ENCODE measurements at regions not wholly inside any gene's neighbourhood (a gene's known extent, or its start where the extent isn't known, plus 50 kb on each side); places are given as distances from the start of the nearest gene placed in this dataset.

- DNase-seq = no peak
Observed at GRCh38 chr1:5711956-5712645, 280.1 kb downstream of the NPHP4 start.

DNA sequence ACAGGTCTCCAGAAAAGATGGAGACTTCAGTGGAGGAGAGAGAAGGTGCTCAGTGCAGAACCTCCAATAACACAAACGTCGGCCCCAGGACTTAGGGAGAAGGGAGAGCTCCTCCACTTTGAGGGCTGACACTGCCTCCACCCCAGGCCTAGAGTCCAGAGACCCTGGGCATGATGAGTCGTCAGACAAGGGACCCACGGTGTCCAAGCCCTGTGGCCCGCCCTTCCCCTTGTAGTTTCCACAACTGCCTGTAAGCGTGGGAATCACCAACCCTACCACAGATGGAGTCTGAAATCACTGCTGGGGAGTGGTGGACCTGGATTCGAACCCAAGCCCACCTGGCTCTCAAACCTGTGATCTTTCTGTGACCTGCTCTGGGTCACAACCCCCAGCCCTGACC is 281.1 kb downstream of the NPHP4 start:
- no peak for DNase-seq

GRCh38 chr1:5709976-5710375 is 282.2 kb downstream of the NPHP4 start:
- no peak for DNase-seq

DNA sequence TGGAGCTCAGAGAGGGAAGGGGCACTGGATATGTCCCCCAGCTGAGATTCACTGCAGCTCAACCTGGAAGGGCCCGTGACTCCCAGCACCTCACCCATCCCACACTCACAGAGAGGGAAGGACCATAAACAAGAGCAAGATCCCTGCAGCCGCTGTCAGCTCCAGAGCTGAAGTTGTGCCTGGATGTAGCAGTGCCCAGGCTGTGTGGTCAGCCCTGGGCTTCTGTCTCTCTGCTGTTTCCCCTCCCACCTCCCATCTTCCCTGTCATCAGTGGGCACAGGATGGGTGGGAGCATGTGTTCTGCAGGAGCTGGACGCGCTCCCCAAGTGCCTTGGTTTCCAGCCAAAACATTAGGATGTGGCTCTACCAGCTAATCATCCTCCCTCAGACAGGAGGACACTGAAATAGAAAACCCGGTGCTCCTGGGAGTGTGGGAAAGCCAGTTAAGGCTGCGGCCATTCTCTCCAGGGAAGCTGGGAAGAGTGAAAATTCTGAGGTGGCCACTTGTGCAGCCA is 282.7 kb downstream of the NPHP4 start:
- no peak for DNase-seq

DNA sequence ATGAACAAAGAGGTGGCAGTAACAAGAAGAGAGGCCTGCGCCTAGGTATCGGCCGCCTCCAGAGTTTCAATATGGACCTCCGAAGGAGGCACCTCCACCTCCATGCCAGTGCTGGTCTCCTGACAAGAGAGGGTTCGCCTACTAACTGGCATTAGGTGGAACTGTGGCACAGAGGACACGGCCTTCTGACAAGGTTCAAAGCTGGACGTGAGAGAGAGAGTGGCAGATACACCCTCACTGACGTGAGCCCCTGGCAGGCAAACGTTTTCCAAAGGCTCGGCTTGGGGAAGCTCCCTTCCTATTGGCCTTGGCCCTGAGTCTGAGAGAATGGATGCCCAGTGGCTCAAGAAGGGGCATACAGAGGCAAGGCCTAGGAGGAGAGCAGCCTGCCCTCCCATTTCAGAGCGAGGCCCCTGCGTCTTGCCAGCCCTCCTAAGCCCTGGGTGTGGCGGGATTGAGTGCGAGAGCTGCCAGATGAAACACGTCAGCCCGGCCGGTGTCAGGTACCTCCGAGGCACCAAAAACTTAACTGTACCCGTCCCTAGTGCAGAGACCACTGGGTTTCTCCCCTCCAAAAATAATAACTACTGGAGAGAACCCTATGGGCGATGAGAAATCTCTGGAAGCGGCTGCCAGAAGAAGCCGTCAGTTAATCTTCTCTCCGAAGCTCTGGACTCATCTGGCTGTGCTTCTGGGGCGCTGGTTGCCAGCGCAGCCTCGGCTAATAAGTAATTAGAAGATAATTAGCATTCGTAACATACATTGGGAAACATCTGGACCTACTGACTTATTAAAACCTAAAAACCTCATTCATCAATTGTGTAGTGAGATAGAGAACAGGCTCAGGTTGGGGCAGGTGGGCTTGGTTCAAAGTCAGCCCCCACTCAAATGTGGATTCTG is 283.6 kb downstream of the NPHP4 start:
- DNase-seq = no peak

- no peak for DNase-seq
Observed at GRCh38 chr1:5707566-5708345, 284.5 kb downstream of the NPHP4 start.

- no peak for DNase-seq
Observed at GRCh38 chr1:5706239-5706638, 286.0 kb downstream of the NPHP4 start.

DNA sequence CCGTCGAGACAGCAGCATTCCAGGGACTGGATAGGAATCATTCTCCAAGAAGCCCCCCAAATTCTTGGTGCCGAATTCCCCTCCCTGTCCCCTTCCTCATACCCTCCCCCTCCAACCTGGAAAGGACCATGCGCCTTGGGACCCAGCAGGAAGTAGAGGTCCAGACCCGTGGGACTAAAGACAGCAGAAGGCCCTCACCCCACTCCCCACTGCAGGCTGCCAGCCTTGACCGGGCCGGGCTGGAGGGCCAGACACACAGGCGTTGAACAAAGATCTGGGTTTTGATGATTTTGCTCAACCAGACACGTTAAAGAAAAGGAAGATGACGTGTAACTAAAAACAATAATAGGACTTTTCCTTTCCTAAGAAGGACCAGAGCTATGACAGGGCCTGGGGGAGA is 286.5 kb downstream of the NPHP4 start:
- no peak for DNase-seq

DNA sequence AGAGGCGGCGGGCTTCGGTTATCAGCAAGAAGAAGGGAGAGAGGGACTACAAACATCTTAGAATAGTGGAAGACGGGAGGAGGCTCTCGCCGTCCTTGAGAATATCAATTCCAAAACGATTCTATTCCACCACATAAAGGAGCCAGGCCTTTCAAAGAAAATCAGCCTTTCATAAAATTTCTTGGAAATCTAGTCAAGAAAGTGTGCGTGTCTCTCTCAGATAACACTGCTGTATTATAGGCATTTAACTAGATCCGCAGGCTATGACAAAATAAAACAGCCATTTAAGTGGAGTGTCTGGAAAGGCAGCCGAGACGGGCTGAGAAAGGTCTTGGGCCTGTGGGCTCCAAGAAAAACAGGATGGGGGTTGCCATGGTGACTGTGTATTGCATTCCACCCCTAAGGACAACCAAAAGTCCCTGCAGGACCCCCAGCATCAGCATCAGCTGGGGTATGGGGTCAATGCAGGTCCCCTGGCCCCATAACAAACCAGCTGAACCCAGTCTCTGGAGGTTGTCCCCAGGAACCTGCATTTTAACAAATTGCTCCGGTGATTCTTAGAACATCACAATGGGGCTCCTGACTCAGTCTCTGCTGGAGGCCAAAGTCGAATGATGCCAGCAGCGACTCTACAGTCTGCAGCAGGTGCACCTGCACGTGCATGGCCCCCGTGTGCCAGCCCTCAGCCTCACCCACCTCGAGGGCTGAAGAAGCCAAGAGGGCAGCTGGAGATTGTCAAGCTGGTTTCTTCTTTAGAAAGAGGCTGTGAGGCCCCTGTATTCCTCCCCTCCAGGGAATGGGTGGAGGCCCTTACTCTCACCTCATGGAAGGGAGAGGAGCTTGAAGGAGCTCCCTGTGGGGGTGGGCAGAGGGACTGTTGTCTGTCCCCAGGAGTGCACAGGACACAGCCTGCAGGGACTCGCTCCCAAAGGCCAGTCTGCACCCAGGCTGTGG is 287.4 kb downstream of the NPHP4 start:
- no peak for DNase-seq

- DNase-seq = no peak
Observed at GRCh38 chr1:5701642-5702041, 290.6 kb downstream of the NPHP4 start.

DNA sequence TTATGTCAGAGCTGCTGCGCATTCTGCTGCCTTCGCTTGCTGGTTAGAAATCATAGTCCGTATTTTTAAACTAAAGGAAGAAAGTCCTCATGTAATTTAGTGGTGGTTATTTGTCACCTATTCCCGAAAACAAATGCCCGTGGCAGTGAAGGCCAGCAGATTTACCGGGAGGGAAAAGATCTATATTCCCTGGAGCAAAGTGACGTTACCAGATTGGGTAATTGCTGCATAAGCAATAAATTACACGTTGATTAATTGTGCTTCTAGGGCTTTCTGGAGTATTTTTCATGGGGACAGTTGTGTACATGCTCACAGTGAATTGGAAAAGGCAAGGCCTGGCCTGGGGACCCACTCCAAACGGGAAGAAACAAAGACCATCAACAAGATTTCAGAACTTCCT is 298.7 kb downstream of the NPHP4 start:
- no peak for DNase-seq

- no peak for DNase-seq
Observed at GRCh38 chr1:5692664-5693063, 299.6 kb downstream of the NPHP4 start.

DNA sequence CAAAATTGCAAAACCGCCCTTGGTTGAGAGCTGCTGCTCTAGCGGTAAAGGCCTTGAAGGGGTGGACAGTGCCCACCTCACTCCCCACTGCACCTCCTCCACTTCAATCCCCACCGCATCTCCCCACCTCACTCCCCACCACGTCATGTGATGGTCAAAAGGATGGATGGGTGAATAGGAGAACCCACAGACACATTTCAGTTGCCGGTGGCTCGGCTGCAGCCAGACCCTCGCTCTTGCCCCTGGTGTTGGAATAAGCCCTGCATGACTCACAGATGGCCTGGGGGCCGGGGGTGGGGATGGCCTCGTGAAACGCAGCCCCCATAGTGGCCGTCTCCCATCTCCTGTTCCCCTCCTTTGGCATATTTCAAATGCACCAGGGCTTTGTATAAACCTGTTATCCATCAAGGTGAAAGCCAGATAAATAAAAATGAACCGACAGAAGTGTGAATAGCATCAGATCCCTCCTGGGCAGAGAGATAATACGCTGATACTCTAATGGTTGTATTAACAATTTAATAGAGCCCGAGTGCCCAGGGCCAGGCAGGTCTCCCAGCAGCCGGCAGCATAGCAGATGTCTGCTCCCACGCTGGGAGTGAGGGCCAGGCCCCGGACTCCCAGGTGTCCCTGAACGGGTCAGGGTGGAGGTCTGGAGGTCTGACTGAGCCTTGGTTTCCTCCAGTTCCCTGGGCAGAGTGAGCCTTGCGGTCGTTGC is 300.3 kb downstream of the NPHP4 start:
- DNase-seq = no peak

DNA sequence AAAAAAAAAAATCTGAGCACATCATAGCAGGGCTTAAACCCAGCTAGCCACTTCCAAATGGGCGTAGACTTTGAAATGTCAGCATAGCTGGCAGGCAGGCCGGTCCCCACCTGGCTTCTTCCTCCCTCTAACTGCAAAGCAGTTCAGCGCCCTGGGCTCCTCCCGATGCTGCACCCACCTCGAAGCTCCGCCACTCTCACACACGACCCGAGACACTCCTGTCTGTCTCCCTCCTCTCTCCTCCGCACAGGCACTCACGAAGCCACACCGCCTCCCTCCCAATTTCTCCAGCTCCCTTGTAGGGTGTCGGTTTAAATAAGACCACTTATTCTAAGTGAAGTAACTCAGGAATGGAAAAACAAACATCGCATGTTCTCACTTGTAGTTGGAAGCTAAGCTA is 301.3 kb downstream of the NPHP4 start:
- DNase-seq = no peak

- DNase-seq = no peak
Observed at GRCh38 chr1:5690291-5690690, 301.9 kb downstream of the NPHP4 start.

DNA sequence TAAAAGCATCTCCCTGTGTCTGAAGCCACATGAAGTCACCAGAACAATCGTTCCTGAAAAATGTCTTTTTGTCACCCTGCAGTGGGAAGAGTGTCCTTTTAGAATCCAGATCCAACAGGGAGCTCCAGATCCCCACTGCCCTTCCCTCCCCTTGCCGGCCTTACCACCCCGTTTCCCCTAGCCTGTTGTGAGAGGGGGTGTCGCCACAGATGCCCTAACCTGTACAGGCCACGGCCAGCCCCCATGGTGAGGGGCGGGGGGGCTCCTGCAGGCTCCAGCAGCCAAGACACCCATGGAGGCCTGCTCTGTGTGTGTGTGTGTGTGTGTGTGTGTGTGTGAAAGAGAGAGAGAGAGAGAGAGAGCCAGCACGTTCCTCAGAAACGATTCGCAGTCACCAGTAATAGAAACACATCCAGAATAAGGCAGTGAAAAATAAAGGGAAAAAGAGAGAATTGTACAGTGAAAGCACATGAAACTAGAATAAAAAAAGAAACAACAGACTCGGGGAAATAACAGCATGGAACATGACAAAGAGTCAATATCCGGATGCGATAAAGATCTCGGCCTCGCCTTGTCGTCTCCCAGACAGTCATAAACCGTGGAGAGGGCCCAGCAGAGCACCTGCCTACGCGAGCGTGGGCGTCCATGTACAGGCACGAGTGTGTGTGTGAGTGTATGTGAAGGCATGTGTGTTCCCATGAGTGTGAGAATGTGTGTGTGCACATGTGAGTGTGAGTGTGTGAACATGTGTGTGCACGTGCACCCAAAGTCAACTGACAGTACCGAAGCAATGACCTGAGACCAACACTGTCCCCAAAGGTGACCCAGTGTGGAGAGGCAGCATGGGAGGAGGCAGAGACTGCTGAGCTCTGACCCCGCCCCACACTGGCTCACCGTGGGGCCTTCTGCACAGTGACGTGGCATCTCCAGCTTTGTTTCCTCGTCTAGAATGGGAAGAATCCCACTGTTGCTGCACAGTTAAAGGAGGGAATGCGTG is 303.8 kb downstream of the NPHP4 start:
- DNase-seq = no peak

GRCh38 chr1:5686925-5687706 is 305.1 kb downstream of the NPHP4 start:
- no peak for DNase-seq

- DNase-seq = no peak
Observed at GRCh38 chr1:5686195-5686594, 306.0 kb downstream of the NPHP4 start.

GRCh38 chr1:5685446-5686040 is 306.7 kb downstream of the NPHP4 start:
- no peak for DNase-seq
